GM12865 (cell line): ENCODE measurements at regions not wholly inside any gene's neighbourhood (a gene's known extent, or its start where the extent isn't known, plus 50 kb on each side); places are given as distances from the start of the nearest gene placed in this dataset.

Source experiments
- DNase-seq: peaks from one replicate; pipeline ENCODE4 v3.0.0; 2010; ENCODE audit warnings: low read depth
- H3K4me3 ChIP-seq: 2 replicates; pipeline ENCODE4 v1.5.1; 2011; ENCODE audit warnings: mild to moderate bottlenecking, low read depth, low read length, control low read depth
- CTCF ChIP-seq: IDR thresholded peaks from 2 replicates; pipeline ENCODE4 v1.5.1; 2011; ENCODE audit warnings: low read length, control low read depth, low read depth, inconsistent platforms; ENCODE audit not compliant: insufficient read depth; ENCODE audit errors: missing control alignments

- no peak for TF ChIP-seq CTCF
- H3K4me3 ChIP-seq: no peak overlapping the region
- peak; percentile 38 for DNase-seq
Measured at GRCh38 chr9:109963079-109963478, 183.1 kb downstream of the PALM2AKAP2 start.

- H3K4me3 ChIP-seq: peak overlapping the region; percentile 1
- peak; percentile 83 for DNase-seq
- TF ChIP-seq CTCF: no peak
Measured at GRCh38 chr9:109966643-109967368, 186.8 kb downstream of the PALM2AKAP2 start.

DNA sequence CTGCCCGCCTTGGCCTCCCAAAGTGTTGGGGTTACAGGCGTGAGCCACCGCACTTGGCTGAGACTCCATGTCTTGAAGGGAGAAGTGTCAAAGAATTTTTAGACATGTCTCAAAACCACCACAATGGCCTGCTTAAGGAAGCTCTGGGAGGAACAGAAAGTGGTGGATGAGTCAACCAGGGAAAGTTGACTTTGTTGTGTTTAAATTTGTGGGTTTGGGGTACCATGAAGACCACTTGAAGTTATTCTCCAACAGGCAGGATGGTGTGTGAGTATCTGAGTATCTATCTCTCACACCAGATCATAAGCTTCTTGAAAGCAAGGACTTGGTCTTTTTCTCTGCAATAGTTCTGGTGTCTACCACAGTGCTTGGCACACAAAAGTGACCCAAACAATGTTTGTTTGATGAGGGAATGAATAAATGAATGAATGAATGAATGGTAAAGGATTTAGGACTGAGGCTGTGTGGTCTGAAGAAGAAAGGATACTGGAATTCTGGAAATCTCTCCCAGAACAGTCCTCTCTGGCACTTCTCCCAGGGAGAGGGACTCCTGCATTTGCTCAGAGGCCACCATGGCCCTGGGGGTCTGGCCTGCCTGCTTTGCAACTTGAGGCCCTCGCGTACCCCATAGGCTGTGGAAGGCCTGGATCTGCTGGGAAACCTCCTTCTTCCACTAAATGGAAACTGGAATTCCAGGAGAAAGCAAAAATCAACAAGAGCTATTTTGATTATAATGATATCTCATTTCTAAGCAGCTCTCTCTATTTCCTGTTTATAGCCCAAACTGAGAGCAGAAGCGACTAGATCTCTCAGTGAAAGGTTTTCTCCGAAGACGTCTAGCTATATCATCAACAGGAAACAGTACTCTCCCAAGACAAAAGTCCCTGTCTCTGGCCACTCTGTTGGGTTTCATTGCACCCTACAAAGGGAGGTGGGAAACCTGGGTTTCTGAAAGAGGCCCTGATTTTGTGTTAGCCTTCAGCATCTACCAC is 187.9 kb downstream of the PALM2AKAP2 start:
- DNase-seq: peak; percentile 94
- TF ChIP-seq CTCF: no peak
- peak overlapping the region; percentile 27; the same call in 1 of the 2 replicates for H3K4me3 ChIP-seq

GRCh38 chr9:109969011-109969410 is 189.0 kb downstream of the PALM2AKAP2 start:
- H3K4me3 ChIP-seq: no peak overlapping the region
- DNase-seq: peak; percentile 58
- peak; percentile 15 for TF ChIP-seq CTCF

DNA sequence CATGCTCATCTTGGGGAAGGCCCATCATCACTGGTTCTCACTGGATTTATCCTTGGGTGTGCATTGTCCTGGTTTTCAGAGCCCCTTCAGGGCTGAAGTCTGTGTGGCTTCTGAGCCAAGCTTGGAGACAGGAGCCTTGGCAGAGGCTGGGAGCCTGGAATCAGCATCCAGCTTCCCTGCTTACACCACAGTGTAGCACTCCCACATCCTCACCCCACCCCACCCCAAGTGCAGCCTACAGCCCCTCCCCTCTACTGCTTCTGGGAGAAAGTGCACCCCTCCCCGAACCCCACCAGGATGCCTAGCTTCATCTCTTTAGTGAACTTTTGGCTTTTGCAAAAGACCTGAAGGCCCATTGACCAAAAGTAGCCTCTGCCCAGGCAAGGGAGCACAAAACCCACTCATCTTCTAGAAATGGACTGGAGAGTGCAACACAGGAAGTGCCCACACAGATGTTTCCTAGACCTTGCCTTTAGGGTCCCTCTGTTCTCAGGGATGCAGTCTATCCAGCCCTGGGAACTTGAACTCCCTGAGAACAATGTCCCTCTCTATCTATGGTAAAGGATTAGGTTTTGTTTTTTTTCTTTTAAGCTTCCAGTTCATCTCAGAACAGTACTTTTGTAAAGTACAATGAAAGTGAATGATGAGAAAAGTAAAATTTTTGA is 189.7 kb downstream of the PALM2AKAP2 start:
- TF ChIP-seq CTCF: no peak
- H3K4me3 ChIP-seq: no peak overlapping the region
- DNase-seq: no peak

DNA sequence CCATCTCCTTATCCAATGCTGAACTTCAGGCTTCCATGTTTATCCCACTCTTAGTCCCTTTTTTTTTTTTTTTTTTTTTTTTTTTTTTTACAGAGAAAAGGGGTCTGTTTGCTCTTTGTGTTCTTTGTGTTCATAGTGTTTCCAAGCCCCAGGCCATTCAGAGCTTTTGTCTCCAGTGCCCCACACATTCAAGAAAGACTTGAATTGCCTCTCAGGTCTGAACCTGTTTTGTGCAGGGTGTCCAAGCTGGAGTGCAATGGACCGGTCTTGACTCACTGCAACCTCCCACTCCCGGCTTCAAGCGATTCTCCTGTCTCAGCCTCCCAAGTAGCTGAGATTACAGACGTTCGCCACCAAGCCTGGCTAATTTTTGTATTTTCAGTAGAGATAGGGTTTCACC is 191.2 kb downstream of the PALM2AKAP2 start:
- no peak for DNase-seq
- no peak for TF ChIP-seq CTCF
- no peak overlapping the region for H3K4me3 ChIP-seq
